GM21360 (cell line): ENCODE measurements at regions not wholly inside any gene's neighbourhood (a gene's known extent, or its start where the extent isn't known, plus 50 kb on each side); places are given as distances from the start of the nearest gene placed in this dataset.
"Not testable (repeated sequence)": the region's sequence is repeated elsewhere in the genome, so short reads cannot be mapped to it uniquely, and the experiment has no call there.

Experiments
- ATAC-seq: cut with Tn5 transposase; IDR thresholded peaks from one replicate; pipeline ENCODE4 v1.9.1; 2021; ENCODE audit warnings: mild to moderate bottlenecking, moderate library complexity; ENCODE audit not compliant: unreplicated experiment

DNA sequence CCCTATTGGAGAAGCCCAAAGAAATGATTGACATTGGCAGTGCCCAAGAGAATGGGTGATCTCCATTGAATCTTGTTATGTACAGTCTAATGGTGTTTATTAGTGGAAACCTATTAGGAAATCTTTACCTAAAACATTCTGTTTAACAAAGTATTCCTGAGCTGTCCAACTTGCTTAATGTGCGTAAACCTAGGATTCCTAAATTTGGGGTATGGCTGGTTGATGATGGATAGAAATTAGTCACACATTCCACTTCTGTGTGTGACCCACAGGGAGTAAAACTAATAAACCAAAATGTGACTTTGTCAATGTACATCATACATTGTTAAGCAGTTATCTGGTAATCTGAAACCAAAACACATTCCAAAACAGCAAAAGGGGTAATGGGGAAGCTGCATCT lies 761.3 kb downstream of the FSCB start:
- ATAC-seq, result no peak

GRCh38 chr14:43735932-43736331 lies 771.2 kb downstream of the FSCB start:
- ATAC-seq, result no peak

- no peak for ATAC-seq
Measured at GRCh38 chr14:43729143-43729542, 777.9 kb downstream of the FSCB start.

GRCh38 chr14:43706900-43707299 lies 800.2 kb downstream of the FSCB start:
- no peak for ATAC-seq

DNA sequence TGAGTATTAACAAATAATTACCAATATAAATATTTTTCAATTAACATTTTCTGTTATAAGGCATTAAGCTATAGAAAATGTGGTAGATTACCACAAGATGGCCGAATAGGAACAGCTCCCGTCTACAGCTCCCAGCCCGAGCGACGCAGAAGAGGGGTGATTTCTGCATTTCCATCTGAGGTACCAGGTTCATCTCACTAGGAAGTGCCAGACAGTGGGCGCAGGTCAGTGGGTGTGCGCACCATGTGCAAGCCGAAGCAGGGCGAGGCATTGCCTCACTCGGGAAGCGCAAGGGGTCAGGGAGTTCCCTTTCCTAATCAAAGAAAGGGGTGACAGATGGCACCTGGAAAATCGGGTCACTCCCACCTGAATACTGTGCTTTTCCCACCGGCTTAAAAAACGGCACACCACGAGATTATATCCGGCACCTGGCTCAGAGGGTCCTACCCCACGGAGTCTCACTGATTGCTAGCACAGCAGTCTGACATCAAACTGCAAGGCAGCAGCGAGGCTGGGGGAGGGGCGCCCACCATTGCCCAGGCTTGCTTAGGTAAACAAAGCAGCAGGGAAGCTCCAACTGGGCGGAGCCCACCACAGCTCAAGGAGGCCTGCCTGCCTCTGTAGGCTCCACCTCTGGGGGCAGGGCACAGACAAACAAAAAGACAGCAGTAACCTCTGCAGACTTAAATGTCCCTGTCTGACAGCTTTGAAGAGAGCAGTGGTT lies 808.4 kb downstream of the FSCB start:
- not testable (repeated sequence) for ATAC-seq

DNA sequence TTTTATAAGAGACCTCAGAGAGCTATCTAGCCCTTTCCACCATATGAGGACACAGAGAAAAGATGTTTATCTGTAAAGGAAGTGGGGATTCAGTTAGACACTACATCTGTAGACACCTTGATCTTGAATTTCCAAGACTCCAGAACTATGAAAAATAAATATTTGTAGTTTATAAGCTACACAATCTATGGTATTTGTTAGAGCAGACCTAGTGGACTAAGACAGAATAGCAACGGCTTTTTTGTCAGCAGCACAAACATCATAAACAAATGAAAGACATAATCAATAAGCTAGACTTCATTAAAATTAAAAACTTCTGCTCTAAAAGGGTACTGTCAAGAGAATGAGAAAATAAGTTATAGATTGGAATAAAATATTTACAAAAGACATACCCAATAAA lies 810.1 kb downstream of the FSCB start:
- no peak for ATAC-seq

GRCh38 chr14:43692706-43693105 lies 814.4 kb downstream of the FSCB start:
- ATAC-seq, result no peak

GRCh38 chr14:43687921-43688320 lies 819.2 kb downstream of the FSCB start:
- ATAC-seq, result no peak

DNA sequence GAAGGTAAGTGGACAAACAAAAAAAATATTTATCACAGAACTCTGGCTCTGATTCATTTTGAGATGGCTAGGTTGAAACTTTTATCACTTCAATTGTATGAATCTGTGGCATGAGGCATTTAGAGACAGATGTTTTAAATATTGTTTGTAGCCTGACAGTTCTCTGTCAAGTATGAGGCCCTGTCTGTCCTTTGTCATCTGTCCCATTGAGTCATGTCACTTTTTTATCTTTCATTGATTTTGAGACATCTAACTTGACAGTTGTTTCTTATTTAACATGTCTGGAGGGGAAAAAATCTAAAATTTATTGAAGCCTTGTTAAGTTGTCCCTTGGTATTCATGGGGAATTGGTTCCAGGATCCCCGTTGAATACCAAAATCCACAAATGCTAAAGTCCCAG lies 829.5 kb downstream of the FSCB start:
- no peak for ATAC-seq

DNA sequence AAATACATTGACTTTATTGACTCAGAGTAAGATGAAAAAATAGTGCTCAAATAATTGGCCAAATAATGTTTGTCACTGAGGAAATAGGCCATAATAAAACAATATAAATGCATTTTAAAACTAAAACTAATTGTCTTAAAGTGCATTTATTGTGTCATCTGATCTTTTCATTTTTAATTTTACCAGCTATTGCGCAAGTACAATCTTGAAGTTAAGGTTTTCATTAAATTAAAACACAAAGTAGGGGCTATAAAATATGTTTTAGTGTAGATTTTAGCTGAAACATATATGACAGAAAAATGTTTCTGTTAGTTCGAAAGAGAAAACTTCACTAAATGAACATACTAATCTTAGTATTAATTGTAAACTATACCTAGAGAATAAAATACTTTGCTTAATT lies 832.8 kb downstream of the FSCB start:
- ATAC-seq, result no peak

DNA sequence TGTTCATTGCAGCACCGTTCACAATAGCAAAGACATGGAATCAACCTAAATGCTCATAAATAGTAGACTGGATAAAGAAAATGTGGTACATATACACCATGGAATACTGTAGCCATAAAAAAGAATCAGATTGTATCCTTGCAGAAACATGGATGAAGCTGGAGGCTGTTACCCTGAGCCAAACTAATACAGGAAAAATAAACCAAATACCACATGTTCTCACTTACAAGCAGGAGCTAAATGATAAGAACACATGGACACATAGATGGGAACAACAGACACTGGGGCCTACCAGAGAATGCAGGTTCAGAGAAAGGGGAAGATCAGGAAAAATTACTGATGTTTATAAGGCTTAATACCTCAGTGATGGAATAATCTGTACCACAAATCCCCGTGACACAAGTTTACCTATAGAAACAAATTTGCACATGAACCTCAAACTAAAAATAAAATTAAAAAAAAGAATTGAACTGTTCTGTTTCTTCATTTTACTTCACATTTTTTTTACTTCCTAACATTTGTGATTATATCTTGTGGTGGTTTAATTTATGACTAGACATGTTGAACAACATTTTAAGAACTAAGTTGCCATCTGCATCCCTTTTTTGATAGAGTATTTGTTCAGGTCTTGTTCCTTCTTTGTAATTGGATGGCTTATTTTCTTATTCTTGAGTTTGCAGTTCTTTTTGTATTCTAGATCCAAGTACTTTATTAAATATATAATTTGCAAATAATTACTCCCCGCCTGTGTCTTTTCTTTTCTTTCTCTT lies 835.2 kb downstream of the FSCB start:
- ATAC-seq, result no peak

- no peak for ATAC-seq
Measured at GRCh38 chr14:43669355-43669754, 837.7 kb downstream of the FSCB start.

DNA sequence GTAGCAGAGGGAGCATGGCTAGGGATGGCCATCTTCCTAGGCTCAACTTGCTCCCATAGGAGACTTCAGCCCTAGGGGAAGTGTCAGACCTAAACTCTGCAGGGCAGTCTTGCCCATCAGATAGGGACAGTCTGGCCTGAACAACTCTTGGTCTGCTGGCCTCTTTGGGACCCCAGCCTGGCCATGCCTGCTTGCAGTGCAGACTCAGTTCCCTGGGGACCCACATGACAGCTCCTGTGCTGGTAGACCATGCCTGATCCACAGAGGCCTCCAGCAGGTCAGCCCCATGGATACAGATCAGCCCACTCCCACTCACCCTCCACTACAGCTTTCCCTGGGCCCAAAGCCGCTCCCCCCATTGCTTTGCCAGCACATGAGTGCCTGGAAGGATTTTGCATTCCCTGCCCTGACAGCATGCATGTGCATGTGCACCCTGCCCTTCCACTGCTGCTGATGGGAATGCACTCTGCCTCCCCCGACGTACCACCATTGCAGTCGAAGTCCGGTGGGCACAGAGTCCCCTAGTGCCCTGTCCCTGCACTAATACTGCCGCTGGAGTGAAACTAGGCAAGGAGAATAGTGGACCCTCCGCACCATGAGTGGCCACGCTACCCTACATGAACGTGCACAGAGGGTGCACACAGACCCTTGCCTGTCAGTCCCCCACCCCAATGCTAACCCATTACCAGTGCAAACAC lies 841.4 kb downstream of the FSCB start:
- no peak for ATAC-seq

GRCh38 chr14:43655194-43655593 lies 851.9 kb downstream of the FSCB start:
- not testable (repeated sequence) for ATAC-seq

DNA sequence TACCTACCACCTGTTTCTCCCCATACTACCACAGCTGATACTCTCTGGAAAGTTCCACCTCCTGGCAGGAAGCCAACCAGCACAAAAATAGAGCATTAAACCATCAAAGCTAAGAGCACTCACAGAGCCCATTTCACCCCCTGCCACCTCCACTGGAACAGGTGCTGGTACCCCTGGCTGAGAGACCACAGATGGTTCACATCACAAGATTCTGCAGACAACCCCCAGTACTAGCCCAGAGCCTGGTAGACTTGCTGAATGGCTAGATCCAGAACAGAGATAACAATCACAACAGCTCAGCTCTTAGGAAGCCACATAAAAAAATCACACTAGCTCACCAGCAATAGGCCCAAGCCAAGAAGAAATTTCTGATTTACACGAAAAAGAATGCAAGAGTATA lies 855.2 kb downstream of the FSCB start:
- ATAC-seq, result no peak

DNA sequence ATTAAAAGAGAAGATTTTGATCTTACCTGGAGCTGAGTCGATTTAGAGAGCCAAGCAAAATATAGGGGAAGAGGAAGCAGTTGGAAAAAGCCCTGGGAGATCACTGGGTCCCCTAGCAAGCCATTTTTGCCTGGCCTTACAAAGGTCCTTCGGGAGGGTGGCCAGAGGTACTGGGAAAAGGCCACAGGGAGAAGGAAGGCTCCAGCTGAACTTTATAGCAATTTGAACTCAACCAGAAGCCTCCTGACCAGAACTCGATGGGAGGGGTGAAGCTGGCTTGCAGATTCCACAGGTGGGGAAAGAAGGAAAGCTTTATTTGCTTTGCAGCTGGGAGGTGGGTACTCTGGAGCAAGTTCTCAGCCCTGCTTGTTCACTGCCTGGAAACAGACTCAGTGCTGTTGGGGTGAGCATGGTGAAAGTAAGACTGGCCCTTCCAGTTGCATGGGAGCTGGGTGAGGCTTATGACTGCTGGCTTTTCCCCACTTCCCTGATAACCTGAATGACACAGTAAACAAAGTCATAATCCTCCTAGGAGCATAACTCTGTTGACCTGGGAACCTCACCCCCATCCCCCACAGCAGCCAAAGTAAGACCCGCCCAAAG lies 855.8 kb downstream of the FSCB start:
- ATAC-seq, result no peak

DNA sequence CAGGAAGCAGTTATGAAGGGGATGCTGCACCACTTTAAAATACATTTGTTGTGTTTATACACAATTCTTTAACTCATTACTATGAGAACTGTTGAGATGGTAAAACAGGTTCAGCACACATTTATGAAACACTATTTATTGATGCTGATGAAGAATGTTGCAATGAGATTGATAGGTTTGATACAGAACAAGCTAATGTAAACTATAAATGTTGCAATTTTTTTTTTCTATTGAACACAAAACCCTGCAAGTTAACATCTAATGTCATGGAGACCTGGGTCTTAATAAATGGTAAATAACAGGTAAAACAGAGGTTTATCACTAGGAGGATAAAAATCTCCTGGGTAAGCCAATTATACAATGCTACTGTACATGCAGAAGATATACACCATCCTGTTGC lies 857.6 kb downstream of the FSCB start:
- ATAC-seq, result no peak

DNA sequence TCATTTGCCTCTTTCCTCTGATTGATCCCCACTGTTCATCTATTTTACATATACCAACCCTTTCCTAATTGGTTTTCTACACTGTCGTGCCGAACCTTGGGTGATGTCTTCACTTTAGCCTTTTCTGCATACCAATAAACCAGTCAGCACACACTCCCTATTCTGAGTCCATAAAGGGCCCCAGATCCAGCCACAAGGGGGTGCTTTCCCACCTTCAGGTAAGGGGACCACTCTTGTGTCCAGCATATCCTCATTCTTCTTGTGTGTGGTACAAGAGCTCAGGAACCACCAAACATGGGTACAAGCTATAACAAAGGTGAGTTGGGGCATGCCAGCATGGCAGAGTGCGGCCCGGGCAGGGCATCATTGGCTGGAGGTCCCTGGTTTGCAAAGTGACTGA lies 859.8 kb downstream of the FSCB start:
- no peak for ATAC-seq

- ATAC-seq, result no peak
Measured at GRCh38 chr14:43640718-43641267, 866.3 kb downstream of the FSCB start.

DNA sequence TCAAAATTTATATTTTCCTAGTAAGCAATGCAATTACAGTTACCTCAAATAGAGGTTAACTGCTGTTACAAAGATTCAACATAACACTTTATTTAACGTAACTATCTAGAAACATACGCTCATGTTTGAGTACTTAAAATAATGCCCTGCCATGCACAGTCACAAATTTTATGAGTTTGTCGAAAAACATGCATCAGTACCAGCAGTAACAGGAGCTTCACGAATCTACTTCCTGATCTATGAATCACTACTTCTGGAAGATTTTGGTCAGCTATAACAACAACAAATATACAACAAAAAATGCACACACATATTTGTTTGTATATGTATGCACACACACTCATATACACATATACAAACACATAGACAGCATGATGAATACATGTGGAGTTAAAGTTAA lies 881.8 kb downstream of the FSCB start:
- ATAC-seq, result no peak

DNA sequence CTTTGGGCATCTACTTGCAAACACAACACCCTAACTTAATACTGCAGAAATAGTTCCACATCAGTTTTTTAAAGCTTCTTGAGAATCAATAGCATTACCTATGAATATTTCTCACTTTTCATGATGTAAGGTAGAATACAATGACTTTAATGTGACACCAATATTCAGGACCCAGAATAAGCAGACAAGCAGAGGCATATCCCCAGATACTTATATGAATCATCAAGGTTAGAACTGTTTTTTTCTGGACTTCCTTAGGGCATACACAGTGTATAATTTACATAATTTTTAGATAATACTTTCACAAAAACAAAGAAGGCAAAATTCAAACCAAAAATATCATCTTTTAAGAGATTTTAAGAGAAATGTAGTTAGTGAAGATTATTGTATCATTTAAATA lies 885.8 kb downstream of the FSCB start:
- ATAC-seq, result no peak
